Body of pancreas (tissue), 4 donors: ENCODE measurements at regions not wholly inside any gene's neighbourhood (a gene's known extent, or its start where the extent isn't known, plus 50 kb on each side); places are given as distances from the start of the nearest gene placed in this dataset.

Experiments used
- ATAC-seq: fragments of 150-250 bp; one replicate; pipeline ENCODE4 v1.9.1; 2016
- DNase-seq, 4 donors: peaks; one replicate each; pipeline ENCODE4 v3.0.0-alpha.2; 2019
- H3K27ac ChIP-seq, 4 donors: fragments of 200-600 bp; sonication (generic); 1 replicate in 3 of 4; 2 replicates in 1 of 4; pipeline versions ENCODE4 v1.5.1 to v1.6.1; 2016 to 2019; ENCODE audit warnings: mild to moderate bottlenecking in 1 of 4, mixed read lengths in 1 of 4, moderate library complexity in 1 of 4
- H3K27me3 ChIP-seq, 2 donors: fragments of 200-600 bp; sonication (generic); one replicate each; pipeline ENCODE4 v1.6.0; 2016; ENCODE audit warnings: mild to moderate bottlenecking in 1 of 2
- H3K36me3 ChIP-seq, 2 donors: fragments of 200-600 bp; sonication (generic); replicated peaks in 1 of 2; 2 replicates each; pipeline ENCODE4 v1.5.1; 2016; ENCODE audit warnings: low read depth in 2 of 2; ENCODE audit not compliant: insufficient read depth in 1 of 2
- H3K4me1 ChIP-seq: fragments of 200-600 bp; sonication (generic); one replicate; pipeline ENCODE4 v1.6.0; 2016
- H3K4me3 ChIP-seq, 2 donors: fragments of 200-600 bp; sonication (generic); 1 replicate in 1 of 2; 2 replicates in 1 of 2; pipeline ENCODE4 v1.5.1; 2016 to 2019
- H3K9me3 ChIP-seq, 3 donors: fragments of 200-600 bp; sonication (generic); 1 replicate in 2 of 3; 2 replicates in 1 of 3; pipeline ENCODE4 v1.5.1; 2016
- POLR2A ChIP-seq, 3 donors: fragments of 450-650 bp; IDR thresholded peaks; one replicate each; pipeline ENCODE4 v1.6.1; 2016; ENCODE audit warnings: antibody characterized with exemption in 3 of 3, mild to moderate bottlenecking in 2 of 3
- WGBS, 2 donors: methylation state at CpG; one replicate each; pipeline ENCODE4 v1.1.5; 2017; 5-methylcytosine and 5-hydroxymethylcytosine counted together
- intact Hi-C: fragments of 100-400 bp; cut with DNase I; formaldehyde crosslinking; loops from one replicate; pipeline ENCODE4 v1.15.1; 2023
- TF ChIP-seq, protein P1 (sequence below), 7 experiments: fragments of 450-650 bp in 4 of 7; fragments of 200-600 bp in 3 of 7; sonication (generic) in 3 of 7; IDR thresholded peaks; one replicate each; pipeline ENCODE4 v1.5.1; 2016 to 2019; ENCODE audit warnings: antibody characterized with exemption in 7 of 7

DNA sequence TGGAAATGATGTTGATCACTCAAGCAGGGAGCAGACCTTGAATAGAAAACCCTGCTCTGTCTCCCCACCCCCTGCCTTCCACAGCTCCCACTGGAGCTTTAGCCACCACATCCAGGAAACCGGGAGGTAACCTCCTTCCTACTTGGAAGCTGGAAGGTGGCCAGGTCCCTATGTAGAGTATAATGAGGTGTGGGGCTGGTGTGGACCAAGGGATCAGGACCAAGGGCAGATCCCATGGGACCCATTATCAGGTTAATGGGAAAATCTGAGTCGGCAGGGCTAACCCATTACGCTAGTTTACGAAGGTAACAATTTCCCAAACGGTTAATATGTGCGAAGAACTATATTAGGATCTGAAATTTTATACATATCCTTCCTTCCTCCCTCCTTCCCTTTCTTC, 321.9 kb downstream of the MIAT start:
- DNase-seq (no peak), ATAC-seq (no peak)
- TF ChIP-seq, protein P1, sequence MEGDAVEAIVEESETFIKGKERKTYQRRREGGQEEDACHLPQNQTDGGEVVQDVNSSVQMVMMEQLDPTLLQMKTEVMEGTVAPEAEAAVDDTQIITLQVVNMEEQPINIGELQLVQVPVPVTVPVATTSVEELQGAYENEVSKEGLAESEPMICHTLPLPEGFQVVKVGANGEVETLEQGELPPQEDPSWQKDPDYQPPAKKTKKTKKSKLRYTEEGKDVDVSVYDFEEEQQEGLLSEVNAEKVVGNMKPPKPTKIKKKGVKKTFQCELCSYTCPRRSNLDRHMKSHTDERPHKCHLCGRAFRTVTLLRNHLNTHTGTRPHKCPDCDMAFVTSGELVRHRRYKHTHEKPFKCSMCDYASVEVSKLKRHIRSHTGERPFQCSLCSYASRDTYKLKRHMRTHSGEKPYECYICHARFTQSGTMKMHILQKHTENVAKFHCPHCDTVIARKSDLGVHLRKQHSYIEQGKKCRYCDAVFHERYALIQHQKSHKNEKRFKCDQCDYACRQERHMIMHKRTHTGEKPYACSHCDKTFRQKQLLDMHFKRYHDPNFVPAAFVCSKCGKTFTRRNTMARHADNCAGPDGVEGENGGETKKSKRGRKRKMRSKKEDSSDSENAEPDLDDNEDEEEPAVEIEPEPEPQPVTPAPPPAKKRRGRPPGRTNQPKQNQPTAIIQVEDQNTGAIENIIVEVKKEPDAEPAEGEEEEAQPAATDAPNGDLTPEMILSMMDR (IDR thresholded peaks at IDR 0.05) = no peak
- no peak for TF ChIP-seq POLR2A (IDR thresholded peaks at IDR 0.05)
- 39 to 41% methylated on average over 6 of the region's 6 CpGs for WGBS, 2 donors
- no peaks in the 10 kb centered on the region for H3K27me3 ChIP-seq
- H3K9me3 ChIP-seq = no peaks in the 10 kb centered on the region
- no peak overlapping the region for H3K27ac ChIP-seq
- no peaks in the 10 kb centered on the region for H3K36me3 ChIP-seq
- H3K4me3 ChIP-seq = no peak overlapping the region
- intact Hi-C loops = no loop called here
- no peaks in the 10 kb centered on the region for H3K4me1 ChIP-seq

DNA sequence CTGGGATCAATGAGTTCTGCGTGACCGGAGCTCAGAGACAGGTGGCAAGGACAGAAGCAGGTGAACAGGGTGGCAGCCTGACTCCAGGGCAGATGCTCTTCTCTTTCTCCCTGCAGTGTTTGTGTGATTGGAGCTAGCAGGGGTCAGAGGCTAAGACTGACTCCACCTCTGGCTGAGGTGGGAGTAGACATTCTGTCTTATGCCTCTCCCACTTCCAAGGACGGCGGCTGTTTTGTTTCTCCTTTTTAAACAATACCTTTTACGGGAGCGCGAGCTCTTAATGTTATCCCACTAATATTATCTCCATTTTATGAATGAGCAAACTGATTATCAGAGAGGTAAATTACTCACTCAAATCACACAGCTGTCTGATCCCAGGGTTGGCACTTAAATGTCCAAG, 323.7 kb downstream of the MIAT start:
- Histone ChIP-seq H3K9me3 (no peaks in the 10 kb centered on the region), H3K27me3 (no peaks in the 10 kb centered on the region), H3K27ac (no peak overlapping the region), H3K4me1 (no peaks in the 10 kb centered on the region), H3K4me3 (no peak overlapping the region), H3K36me3 (no peaks in the 10 kb centered on the region)
- ATAC-seq = no peak
- 71 to 89% methylated on average over 7 of the region's 7 CpGs for WGBS, 2 donors
- TF ChIP-seq, protein P1 (IDR thresholded peaks at IDR 0.05) = no peak
- TF ChIP-seq POLR2A (IDR thresholded peaks at IDR 0.05) = no peak
- intact Hi-C loops = loop anchor here (10.0 kb wide), 1 partner anchor 64 kb away; no protein-coding TSS in a partner anchor
- DNase-seq = no peak

DNA sequence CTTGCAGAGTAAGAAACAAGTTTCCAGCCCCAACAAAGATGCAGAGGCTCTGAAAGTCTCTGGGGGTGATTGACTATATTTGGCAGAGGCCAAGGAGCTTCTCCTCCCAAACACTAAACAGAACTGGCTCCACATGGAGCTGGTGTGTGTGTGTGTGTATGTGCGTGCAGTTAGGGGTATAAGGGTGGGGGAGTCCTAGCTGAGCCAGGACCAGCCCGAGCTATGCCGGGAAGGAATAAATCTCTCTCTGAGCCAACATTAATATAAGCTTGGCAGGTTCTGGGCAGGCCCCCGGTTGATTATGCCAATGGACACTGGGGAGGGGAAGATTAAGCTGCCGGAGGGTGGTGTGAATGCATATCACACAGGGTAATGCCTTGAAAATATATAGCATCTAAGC, 324.2 kb downstream of the MIAT start:
- ATAC-seq = no peak
- Histone ChIP-seq H3K36me3 (no peaks in the 10 kb centered on the region), H3K27me3 (no peaks in the 10 kb centered on the region), H3K9me3 (no peaks in the 10 kb centered on the region), H3K4me1 (no peaks in the 10 kb centered on the region), H3K4me3 (no peak overlapping the region), H3K27ac (no peak overlapping the region)
- 60 to 63% methylated on average over 5 of the region's 5 CpGs for WGBS, 2 donors
- no peak for DNase-seq
- intact Hi-C loops = loop anchor here (10.0 kb wide), 1 partner anchor 63 kb away; no protein-coding TSS in a partner anchor
- TF ChIP-seq, protein P1 (IDR thresholded peaks at IDR 0.05) = no peak
- TF ChIP-seq POLR2A (IDR thresholded peaks at IDR 0.05) = no peak

DNA sequence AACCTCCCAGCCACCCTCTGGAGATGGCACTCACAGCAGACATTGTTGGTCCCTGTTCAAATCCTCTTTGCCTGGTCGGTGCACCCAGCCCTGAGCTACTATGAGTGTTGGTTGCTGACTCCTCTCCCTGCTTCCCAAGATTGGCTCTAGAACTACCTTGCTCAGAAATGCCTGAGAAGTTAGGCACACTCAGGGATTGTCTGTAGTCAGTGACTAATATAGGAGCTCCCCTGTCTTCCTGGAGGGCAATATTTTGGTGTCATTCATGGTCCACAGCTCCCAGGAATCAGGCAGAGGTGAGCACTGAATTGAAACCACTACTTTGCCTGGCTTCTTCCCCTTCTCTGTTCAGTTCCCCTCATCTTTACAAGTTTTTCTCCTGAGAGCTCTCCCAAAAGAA, 325.9 kb downstream of the MIAT start:
- Histone ChIP-seq H3K27me3 (no peaks in the 10 kb centered on the region), H3K27ac (no peak overlapping the region), H3K4me1 (no peaks in the 10 kb centered on the region), H3K4me3 (no peak overlapping the region), H3K36me3 (no peaks in the 10 kb centered on the region), H3K9me3 (no peaks in the 10 kb centered on the region)
- intact Hi-C loops = loop anchor here (10.0 kb wide), 1 partner anchor 61 kb away; no protein-coding TSS in a partner anchor
- no peak for DNase-seq
- no peak for TF ChIP-seq POLR2A (IDR thresholded peaks at IDR 0.05)
- TF ChIP-seq, protein P1 (IDR thresholded peaks at IDR 0.05) = no peak
- WGBS, 2 donors = 60 to 64% methylated on average over 1 of the region's 1 CpG
- no peak for ATAC-seq

DNA sequence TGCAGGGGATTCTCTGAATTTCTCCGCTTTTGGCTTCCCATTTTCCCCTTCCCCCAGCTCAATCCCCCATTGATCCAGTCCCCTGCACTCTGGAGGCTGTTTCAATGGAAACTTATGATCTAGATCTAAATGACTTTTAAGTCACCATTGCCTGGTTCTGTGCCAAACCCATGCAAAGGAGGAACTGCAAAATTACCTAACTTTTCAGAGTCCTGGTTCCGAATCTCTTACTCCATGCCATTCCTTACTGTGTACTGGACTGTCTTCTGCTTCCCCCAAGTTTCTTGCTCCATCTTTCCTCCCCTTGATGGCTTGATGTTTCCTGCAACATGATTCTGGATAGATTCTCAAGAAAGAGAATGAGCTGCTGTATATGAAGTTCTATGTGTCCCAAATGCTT, 327.8 kb downstream of the MIAT start:
- WGBS, 2 donors = 75 to 90% methylated on average over 2 of the region's 2 CpGs
- intact Hi-C loops = loop anchor here (10.0 kb wide), 1 partner anchor 60 kb away; no protein-coding TSS in a partner anchor
- H3K27ac ChIP-seq = no peak overlapping the region
- no peak overlapping the region for H3K4me3 ChIP-seq
- DNase-seq (no peak), ATAC-seq (no peak)
- H3K27me3 ChIP-seq = no peaks in the 10 kb centered on the region
- H3K4me1 ChIP-seq = no peaks in the 10 kb centered on the region
- TF ChIP-seq, protein P1 (IDR thresholded peaks at IDR 0.05) = no peak
- no peak for TF ChIP-seq POLR2A (IDR thresholded peaks at IDR 0.05)
- H3K36me3 ChIP-seq = no peaks in the 10 kb centered on the region
- H3K9me3 ChIP-seq = no peaks in the 10 kb centered on the region
